Body of pancreas (tissue), 4 donors: ENCODE measurements at regions not wholly inside any gene's neighbourhood (a gene's known extent, or its start where the extent isn't known, plus 50 kb on each side); places are given as distances from the start of the nearest gene placed in this dataset.

Source experiments
- CTCF ChIP-seq, 7 experiments: fragments of 450-650 bp in 4 of 7; fragments of 200-600 bp in 3 of 7; sonication (generic) in 3 of 7; IDR thresholded peaks; one replicate each; pipeline ENCODE4 v1.5.1; 2016 to 2019; ENCODE audit warnings: antibody characterized with exemption in 7 of 7
- POLR2A ChIP-seq, 3 donors: fragments of 450-650 bp; IDR thresholded peaks; one replicate each; pipeline ENCODE4 v1.6.1; 2016; ENCODE audit warnings: antibody characterized with exemption in 3 of 3, mild to moderate bottlenecking in 2 of 3

GRCh38 chr2:23007631-23008235 lies 377.2 kb upstream of the KLHL29 start:
- no peak for TF ChIP-seq CTCF (IDR thresholded peaks at IDR 0.05)
- TF ChIP-seq POLR2A (IDR thresholded peaks at IDR 0.05), result no peak
